ENCODE measurements at regions not wholly inside any gene's neighbourhood (a gene's known extent, or its start where the extent isn't known, plus 50 kb on each side); places are given as distances from the start of the nearest gene placed in this dataset.

GRCh38 chr1:195030793-195031192 lies 1577.4 kb downstream of the KCNT2 start:
- no peaks in the 10 kb centered on the region for H4K20me1 ChIP-seq (replicated peaks; ENCODE audit: control insufficient read depth, insufficient read depth, low read length)
- no peak overlapping the region for H3K4me3 ChIP-seq
- no peak for TF ChIP-seq TSC22D4 (tag; IDR thresholded peaks at IDR 0.05)
- TF ChIP-seq, protein P1, sequence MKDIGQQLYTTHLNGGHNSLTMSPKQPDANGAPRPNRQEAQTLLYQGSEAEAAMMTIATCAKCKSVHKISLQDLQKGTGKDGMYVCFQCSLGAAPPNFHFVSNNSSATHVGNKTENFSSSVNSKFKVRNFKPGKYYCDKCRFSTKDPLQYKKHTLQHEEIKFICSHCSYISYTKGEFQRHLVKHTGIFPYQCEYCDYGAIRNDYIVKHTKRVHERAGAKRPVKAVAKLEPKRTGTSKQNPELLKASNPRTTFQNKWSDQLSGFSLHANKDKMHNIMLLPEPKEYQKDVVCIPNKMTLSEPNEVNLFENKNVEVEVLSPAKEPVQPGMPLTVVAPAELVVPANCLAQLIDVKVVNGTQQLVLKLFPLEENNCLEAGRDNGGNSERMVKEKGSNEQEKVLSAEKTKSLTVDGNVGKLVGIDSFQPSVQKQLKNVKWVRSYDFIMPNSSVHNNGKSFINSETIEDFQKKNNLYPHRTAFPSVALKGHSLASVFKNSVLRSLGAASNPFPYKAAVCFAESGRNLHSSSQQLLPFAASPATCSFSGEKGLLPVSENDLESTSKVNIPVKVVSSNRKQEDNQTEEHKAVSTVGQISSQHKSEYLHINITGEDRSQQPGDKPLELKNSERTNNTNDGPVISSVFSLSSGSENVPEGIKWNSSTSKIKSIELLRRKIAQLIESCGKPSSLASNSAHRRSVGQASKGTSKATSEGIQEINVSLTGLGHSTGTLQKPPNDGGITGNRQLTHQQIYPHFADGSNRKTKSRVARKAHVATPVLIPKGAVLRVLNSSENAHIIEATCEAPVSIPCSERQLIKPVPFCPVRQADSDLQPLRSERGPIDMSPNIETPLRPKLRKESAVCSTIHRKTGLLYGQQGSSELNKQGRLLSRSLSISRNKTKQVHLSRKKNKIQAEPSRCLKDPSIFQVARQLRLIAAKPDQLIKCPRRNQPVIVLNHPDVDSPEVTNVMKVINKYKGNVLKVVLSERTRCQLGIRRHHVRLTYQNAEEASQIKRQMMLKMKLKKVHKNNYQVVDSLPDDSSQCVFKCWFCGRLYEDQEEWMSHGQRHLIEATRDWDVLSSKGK (CRISPR knock-in tag; IDR thresholded peaks at IDR 0.05) = no peak
- no TSS peak for BruUV-seq (replicated peaks)
- no peaks in the 10 kb centered on the region for H3K9me1 ChIP-seq (ENCODE audit: control insufficient read depth, insufficient read depth, low read length)
- ChIA-PET POLR2A (no interaction called here), CTCF (ENCODE audit: low intra/inter-chr PET ratio) (no interaction called here)
- in situ Hi-C loops (cut with MboI) = no loop called here
- no peaks in the 10 kb centered on the region for H3K79me2 ChIP-seq (ENCODE audit: control insufficient read depth, insufficient read depth, low read length)
- 2% methylated on average over 5 of the region's 5 CpGs for WGBS (ENCODE audit: insufficient coverage, low coverage, missing lambda C conversion rate)
- no peak for FAIRE-seq
- H2AFZ ChIP-seq (ENCODE audit: low read depth, low read length) = no peak overlapping the region
- peaks cover 2% of the 10 kb centered on the region; the same call in 1 of the 2 replicates for H3K9me3 ChIP-seq (replicated peaks; ENCODE audit: control insufficient read depth, insufficient read depth, low read depth, low read length)
- no peak overlapping the region for H3K4me2 ChIP-seq (ENCODE audit: insufficient read depth, low read length)
- H3K36me3 ChIP-seq (ENCODE audit: control insufficient read depth, insufficient read depth, low read length) = no peaks in the 10 kb centered on the region
- no peak for ATAC-seq
- intact Hi-C loops (cut with micrococcal nuclease) = no loop called here
- no peaks in the 10 kb centered on the region for H3K4me1 ChIP-seq (replicated peaks in 1 of 2; ENCODE audit: control insufficient read depth in 2 of 2, insufficient read depth in 2 of 2, low read length in 2 of 2)
- no peak overlapping the region for H3K27ac ChIP-seq (ENCODE audit: extremely low read depth, low read depth, low read length)
- DNase-seq (ENCODE audit: extremely low read depth in 1 of 4, low spot score in 3 of 4) = no peak
- H3K9ac ChIP-seq (ENCODE audit: insufficient read depth in 1 of 2, low read depth in 2 of 2, low read length in 2 of 2) = no peak overlapping the region
- H3K27me3 ChIP-seq (ENCODE audit: control insufficient read depth in 2 of 2, insufficient read depth in 2 of 2, low read length in 2 of 2) = no peaks in the 10 kb centered on the region

DNA sequence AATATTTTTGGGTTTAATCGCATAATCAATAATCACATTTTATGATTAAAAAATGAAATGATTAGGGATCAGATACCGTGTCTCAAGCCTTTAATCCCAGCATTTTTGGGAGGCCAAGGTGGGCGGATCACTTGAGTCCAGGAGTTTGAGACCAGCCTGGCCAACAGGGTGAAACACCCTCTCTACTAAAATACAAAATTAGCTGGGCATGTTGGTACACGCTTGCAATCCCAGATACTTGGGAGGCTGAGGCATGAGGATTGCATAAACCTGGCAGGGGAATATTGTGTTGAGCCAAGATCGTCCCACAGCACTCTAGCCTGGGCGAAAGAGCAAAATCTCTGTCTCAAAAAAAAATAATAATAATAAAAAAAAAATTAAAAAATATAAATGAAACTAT lies 1581.4 kb downstream of the KCNT2 start:
- no peak overlapping the region for H2AFZ ChIP-seq (ENCODE audit: low read depth, low read length)
- peaks cover 2% of the 10 kb centered on the region; the same call in 1 of the 2 replicates for H3K9me3 ChIP-seq (replicated peaks; ENCODE audit: control insufficient read depth, insufficient read depth, low read depth, low read length)
- TF ChIP-seq FOXP1 (CRISPR knock-in tag; IDR thresholded peaks at IDR 0.05) (no peak), ARID1B (IDR thresholded peaks at IDR 0.05) (no peak), TAF9B (IDR thresholded peaks at IDR 0.05; ENCODE audit: partially characterized antibody) (no peak), HSF4 (CRISPR knock-in tag; IDR thresholded peaks at IDR 0.05; ENCODE audit: borderline replicate concordance) (no peak), JUNB (CRISPR knock-in tag; conservative IDR thresholded peaks at IDR 0.05) (no peak)
- TF ChIP-seq, protein P2, sequence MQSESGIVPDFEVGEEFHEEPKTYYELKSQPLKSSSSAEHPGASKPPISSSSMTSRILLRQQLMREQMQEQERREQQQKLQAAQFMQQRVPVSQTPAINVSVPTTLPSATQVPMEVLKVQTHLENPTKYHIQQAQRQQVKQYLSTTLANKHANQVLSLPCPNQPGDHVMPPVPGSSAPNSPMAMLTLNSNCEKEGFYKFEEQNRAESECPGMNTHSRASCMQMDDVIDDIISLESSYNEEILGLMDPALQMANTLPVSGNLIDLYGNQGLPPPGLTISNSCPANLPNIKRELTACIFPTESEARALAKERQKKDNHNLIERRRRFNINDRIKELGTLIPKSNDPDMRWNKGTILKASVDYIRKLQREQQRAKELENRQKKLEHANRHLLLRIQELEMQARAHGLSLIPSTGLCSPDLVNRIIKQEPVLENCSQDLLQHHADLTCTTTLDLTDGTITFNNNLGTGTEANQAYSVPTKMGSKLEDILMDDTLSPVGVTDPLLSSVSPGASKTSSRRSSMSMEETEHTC (IDR thresholded peaks at IDR 0.05) = no peak
- TF ChIP-seq, protein P3, sequence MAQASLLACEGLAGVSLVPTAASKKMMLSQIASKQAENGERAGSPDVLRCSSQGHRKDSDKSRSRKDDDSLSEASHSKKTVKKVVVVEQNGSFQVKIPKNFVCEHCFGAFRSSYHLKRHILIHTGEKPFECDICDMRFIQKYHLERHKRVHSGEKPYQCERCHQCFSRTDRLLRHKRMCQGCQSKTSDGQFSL (CRISPR knock-in tag; IDR thresholded peaks at IDR 0.05) = no peak
- TF ChIP-seq, protein P3 (tag; IDR thresholded peaks at IDR 0.05) = no peak
- no peaks in the 10 kb centered on the region for H3K79me2 ChIP-seq (ENCODE audit: control insufficient read depth, insufficient read depth, low read length)
- 3% methylated on average over 6 of the region's 6 CpGs for WGBS (ENCODE audit: insufficient coverage, low coverage, missing lambda C conversion rate)
- H3K9me1 ChIP-seq (ENCODE audit: control insufficient read depth, insufficient read depth, low read length) = no peaks in the 10 kb centered on the region
- ChIA-PET CTCF (ENCODE audit: low intra/inter-chr PET ratio) (no interaction called here), POLR2A (no interaction called here)
- ATAC-seq = no peak
- no peak overlapping the region for H3K27ac ChIP-seq (ENCODE audit: extremely low read depth, low read depth, low read length)
- no peaks in the 10 kb centered on the region for H4K20me1 ChIP-seq (replicated peaks; ENCODE audit: control insufficient read depth, insufficient read depth, low read length)
- H3K4me1 ChIP-seq (replicated peaks in 1 of 2; ENCODE audit: control insufficient read depth in 2 of 2, insufficient read depth in 2 of 2, low read length in 2 of 2) = no peaks in the 10 kb centered on the region
- in situ Hi-C loops (cut with MboI) = no loop called here
- no TSS peak for BruUV-seq (replicated peaks)
- intact Hi-C loops (cut with micrococcal nuclease) = no loop called here
- no peak overlapping the region for H3K9ac ChIP-seq (ENCODE audit: insufficient read depth in 1 of 2, low read depth in 2 of 2, low read length in 2 of 2)
- no peak overlapping the region for H3K4me3 ChIP-seq
- no peak for DNase-seq (ENCODE audit: extremely low read depth in 1 of 4, low spot score in 3 of 4)
- no peaks in the 10 kb centered on the region for H3K27me3 ChIP-seq (ENCODE audit: control insufficient read depth in 2 of 2, insufficient read depth in 2 of 2, low read length in 2 of 2)
- FAIRE-seq = no peak
- H3K36me3 ChIP-seq (ENCODE audit: control insufficient read depth, insufficient read depth, low read length) = no peaks in the 10 kb centered on the region
- H3K4me2 ChIP-seq (ENCODE audit: insufficient read depth, low read length) = no peak overlapping the region

Data from K562 (cell line).